ENCODE measurements at regions not wholly inside any gene's neighbourhood (a gene's known extent, or its start where the extent isn't known, plus 50 kb on each side); places are given as distances from the start of the nearest gene placed in this dataset.

DNA sequence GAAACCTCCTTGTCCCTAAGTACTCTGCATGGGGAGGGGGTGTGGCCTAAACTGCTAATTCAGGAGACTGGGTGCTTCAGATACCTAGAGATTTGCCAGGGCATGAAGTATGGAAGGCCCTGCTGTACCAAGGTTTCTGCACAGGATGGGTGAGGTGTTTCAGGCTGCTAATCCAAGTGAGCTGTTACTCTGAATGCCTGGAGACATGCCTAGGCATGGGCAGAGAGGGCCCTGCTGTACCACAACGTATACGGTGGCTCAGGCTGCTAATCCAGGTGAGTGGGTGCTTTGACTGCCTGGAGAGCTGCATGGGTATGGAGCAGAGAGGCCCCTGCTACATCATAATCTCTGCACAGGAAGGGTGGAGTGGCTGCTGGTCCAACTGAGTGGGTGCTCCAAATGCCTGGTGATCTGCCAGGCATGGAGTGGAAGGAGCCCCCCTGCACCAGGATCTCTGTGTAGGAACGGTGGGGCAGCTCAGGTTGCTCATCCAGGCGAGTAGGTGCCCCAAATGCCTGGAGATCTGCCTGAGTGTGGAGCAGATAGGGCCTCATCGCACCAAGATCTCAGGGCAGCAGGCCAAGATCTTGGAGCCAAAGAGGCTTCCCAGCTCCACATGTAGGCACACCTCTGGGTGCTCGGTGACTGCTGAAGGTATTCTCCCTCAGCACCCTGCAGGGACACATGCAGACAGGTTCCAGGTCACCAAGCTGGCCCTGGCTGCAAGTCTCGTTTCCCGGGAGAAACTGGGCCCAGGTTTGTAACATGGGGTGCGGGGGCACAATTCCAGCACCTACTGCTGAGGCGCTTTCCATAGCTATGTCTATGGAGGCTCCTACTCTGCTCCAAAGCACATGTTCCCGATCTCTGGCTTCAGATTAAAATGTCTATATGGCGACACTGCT is 252.5 kb upstream of the PLXNA2 start:
- DNase-seq, result no peak
- Histone ChIP-seq H3K9me3 (no peaks in the 10 kb centered on the region), H3K4me3 (no peak overlapping the region), H3K27ac (no peak overlapping the region), H3K4me1 (no peaks in the 10 kb centered on the region), H3K36me3 (no peaks in the 10 kb centered on the region), H3K27me3 (peaks cover 0 to 7% (median 0%) of the 10 kb centered on the region in 4 donors)
- intact Hi-C loops (cut with DNase I), result no loop called here
- no peak for ATAC-seq
- TF ChIP-seq, protein P1, sequence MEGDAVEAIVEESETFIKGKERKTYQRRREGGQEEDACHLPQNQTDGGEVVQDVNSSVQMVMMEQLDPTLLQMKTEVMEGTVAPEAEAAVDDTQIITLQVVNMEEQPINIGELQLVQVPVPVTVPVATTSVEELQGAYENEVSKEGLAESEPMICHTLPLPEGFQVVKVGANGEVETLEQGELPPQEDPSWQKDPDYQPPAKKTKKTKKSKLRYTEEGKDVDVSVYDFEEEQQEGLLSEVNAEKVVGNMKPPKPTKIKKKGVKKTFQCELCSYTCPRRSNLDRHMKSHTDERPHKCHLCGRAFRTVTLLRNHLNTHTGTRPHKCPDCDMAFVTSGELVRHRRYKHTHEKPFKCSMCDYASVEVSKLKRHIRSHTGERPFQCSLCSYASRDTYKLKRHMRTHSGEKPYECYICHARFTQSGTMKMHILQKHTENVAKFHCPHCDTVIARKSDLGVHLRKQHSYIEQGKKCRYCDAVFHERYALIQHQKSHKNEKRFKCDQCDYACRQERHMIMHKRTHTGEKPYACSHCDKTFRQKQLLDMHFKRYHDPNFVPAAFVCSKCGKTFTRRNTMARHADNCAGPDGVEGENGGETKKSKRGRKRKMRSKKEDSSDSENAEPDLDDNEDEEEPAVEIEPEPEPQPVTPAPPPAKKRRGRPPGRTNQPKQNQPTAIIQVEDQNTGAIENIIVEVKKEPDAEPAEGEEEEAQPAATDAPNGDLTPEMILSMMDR (IDR thresholded peaks at IDR 0.05), result no peak
- no peak for FAIRE-seq
- WGBS, 2 donors, result 84 to 86% methylated on average over 12 of the region's 12 CpGs

DNA sequence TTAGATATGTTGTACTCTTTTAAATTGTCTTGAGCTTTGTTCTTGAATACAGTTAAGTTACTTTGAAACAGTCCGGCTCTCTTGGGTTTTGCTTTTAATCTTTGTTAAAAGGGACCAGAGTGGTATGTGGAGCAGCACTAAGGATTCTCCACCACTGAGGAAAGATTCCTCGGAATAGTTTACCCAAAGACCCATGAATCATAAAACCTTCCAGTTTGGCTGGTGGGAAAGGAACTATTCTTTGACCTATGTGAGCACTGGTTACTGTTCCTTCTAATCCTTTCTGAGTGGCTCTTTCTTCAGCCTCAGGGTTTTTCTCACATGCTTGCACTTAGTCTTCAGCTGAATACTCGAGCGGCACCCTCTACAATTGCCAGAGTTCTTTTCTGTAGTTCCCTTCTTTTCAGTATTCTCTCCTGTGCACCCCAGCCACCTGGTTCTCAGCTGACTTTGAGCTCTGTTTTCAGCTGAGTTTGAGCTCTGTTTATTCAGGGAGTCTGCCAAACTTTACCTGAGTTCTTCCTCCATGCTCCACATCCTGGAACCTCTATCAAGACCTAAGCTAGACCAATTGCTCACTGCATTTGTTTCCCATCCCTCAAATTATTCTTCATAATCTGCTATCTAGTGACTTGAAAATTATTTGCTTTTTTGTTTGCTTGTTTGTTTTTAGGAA is 253.8 kb upstream of the PLXNA2 start:
- Histone ChIP-seq H3K9me3 (no peaks in the 10 kb centered on the region), H3K4me3 (no peak overlapping the region), H3K36me3 (no peaks in the 10 kb centered on the region), H3K27me3 (peaks cover 0 to 4% (median 0%) of the 10 kb centered on the region in 4 donors), H3K4me1 (no peaks in the 10 kb centered on the region), H3K27ac (no peak overlapping the region)
- FAIRE-seq (no peak), DNase-seq (peak in 1 of 6 donors; percentile 9), ATAC-seq (peak; percentile 62 to 85 (median 70))
- 58 to 60% methylated on average over 4 of the region's 4 CpGs for WGBS, 2 donors
- intact Hi-C loops (cut with DNase I), result no loop called here
- TF ChIP-seq, protein P1 (IDR thresholded peaks at IDR 0.05), result no peak

DNA sequence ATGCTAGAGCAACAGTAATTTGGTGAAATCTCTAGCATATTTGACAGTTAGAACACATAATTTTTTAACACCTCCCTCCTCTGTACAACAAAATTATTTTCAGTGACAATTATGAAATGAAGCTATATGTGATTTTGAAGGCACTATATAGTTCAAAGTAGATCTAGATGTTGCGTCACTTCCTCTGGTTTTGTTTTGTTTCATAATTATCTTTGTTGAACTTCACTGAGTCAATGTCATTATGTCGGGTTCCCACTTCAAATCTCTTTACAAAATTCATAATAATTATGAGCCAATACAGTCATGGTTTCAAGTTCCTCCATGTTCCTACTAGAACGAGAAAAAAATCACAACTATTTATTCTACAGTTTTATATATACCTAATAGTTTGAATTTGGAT is 254.8 kb upstream of the PLXNA2 start:
- FAIRE-seq, result no peak
- no peak for ATAC-seq
- TF ChIP-seq, protein P1 (IDR thresholded peaks at IDR 0.05), result no peak
- Histone ChIP-seq H3K27ac (no peak overlapping the region), H3K9me3 (no peaks in the 10 kb centered on the region), H3K4me1 (no peaks in the 10 kb centered on the region), H3K36me3 (no peaks in the 10 kb centered on the region), H3K27me3 (peaks cover 0 to 4% (median 0%) of the 10 kb centered on the region in 4 donors), H3K4me3 (no peak overlapping the region)
- WGBS, 2 donors, result 54 to 70% methylated on average over 3 of the region's 3 CpGs
- no peak for DNase-seq
- intact Hi-C loops (cut with DNase I), result no loop called here

DNA sequence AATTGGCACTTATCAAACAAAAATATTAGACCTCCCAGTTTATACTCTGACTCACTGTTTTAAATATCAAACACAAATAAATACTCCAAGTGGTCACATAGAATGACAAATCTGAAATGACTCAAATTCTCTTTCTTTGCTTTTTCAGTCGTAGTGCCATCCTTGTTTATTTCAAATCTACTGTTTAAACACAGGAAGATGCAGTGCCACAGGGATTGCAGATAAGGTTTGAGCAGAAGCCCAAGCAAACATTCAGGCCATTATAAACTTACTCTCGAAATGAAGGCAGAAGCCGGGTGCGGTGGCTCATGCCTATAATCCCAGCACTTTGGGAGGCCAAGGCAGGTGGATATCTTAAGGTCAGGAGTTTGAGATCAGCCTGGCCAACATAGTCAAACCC is 255.4 kb upstream of the PLXNA2 start:
- intact Hi-C loops (cut with DNase I), result no loop called here
- no peaks in the 10 kb centered on the region for H3K27me3 ChIP-seq
- no peaks in the 10 kb centered on the region for H3K9me3 ChIP-seq
- no peak overlapping the region for H3K4me3 ChIP-seq
- ATAC-seq (no peak), DNase-seq (no peak), FAIRE-seq (no peak)
- TF ChIP-seq, protein P1 (IDR thresholded peaks at IDR 0.05), result no peak
- 32 to 36% methylated on average over 4 of the region's 4 CpGs for WGBS, 2 donors
- H3K27ac ChIP-seq, result no peak overlapping the region
- H3K4me1 ChIP-seq, result no peaks in the 10 kb centered on the region
- H3K36me3 ChIP-seq, result no peaks in the 10 kb centered on the region
